NCI-H1092 treated with DMSO at 0.1 percent for 48 hours (cell line): ENCODE measurements at regions not wholly inside any gene's neighbourhood (a gene's known extent, or its start where the extent isn't known, plus 50 kb on each side); places are given as distances from the start of the nearest gene placed in this dataset.

ENCODE experiments used
- DNase-seq: peaks from one replicate; lab custom pipeline; 2025; lab: John Stamatoyannopoulos, UW

DNA sequence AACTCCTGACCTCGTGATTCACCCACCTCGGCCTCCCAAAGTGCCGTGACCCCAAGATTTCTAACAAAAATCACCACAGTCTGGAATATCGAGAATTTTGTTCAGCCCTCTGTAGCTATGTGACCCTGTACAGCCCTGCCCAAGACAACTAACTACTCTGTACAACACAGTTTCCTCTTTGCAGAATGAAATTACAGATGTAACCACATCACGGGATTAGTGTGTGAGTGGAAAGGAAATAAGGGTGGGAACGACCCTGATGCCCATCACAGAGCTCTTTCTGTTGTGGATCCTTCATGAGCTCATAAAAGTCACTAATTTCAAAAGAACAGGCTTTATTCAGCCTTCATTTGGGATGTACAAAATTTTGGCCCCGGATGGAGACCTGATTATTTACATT is 50.5 kb upstream of the KRR1 start:
- DNase-seq, result no peak
